ENCODE measurements at regions not wholly inside any gene's neighbourhood (a gene's known extent, or its start where the extent isn't known, plus 50 kb on each side); places are given as distances from the start of the nearest gene placed in this dataset.

GRCh38 chr6:40891131-40891530 is 147.9 kb downstream of the UNC5CL start:
- ChIA-PET CTCF (ENCODE audit: low intra/inter-chr PET ratio, low total read pairs) (no interaction called here), POLR2A (no interaction called here)
- H3K4me3 ChIP-seq (replicated peaks in 1 of 3; ENCODE audit: insufficient read depth in 1 of 3, low read depth in 2 of 3, low read length in 3 of 3), result no peak overlapping the region
- no TSS peak for BruUV-seq (replicated peaks)
- no peak overlapping the region for H2AFZ ChIP-seq (ENCODE audit: low read length)
- TF ChIP-seq ZFP36L2 (CRISPR knock-in tag; IDR thresholded peaks at IDR 0.05) (no peak), RXRA (CRISPR knock-in tag; IDR thresholded peaks at IDR 0.05) (no peak), ZNF614 (CRISPR knock-in tag; IDR thresholded peaks at IDR 0.05; ENCODE audit: borderline replicate concordance) (no peak), FOXK2 (IDR thresholded peaks at IDR 0.05) (no peak), SKI (IDR thresholded peaks at IDR 0.05; ENCODE audit: partially characterized antibody) (no peak), SOX6 (IDR thresholded peaks at IDR 0.05) (no peak), SOX6 (CRISPR knock-in tag; IDR thresholded peaks at IDR 0.05) (no peak), TOPORS (CRISPR knock-in tag; IDR thresholded peaks at IDR 0.05) (no peak), PHF5A (CRISPR knock-in tag; IDR thresholded peaks at IDR 0.05; ENCODE audit: low read depth, unreplicated experiment) (no peak), GATAD1 (CRISPR knock-in tag; IDR thresholded peaks at IDR 0.05) (no peak), RFX3 (CRISPR knock-in tag; IDR thresholded peaks at IDR 0.05) (no peak), MAZ (IDR thresholded peaks at IDR 0.05; ENCODE audit: borderline replicate concordance, low read depth, low read length) (no peak), MAZ (CRISPR knock-in tag; IDR thresholded peaks at IDR 0.05; ENCODE audit: low read depth) (no peak), MXI1 (IDR thresholded peaks at IDR 0.05; ENCODE audit: borderline replicate concordance, low read depth, low read length) (no peak), SALL2 (CRISPR knock-in tag; IDR thresholded peaks at IDR 0.05) (no peak), ZNF850 (CRISPR knock-in tag; conservative IDR thresholded peaks at IDR 0.05) (no peak), PHF21A (CRISPR knock-in tag; IDR thresholded peaks at IDR 0.05) (no peak), KMT2B (CRISPR knock-in tag; IDR thresholded peaks at IDR 0.05) (no peak), IRF9 (CRISPR knock-in tag; IDR thresholded peaks at IDR 0.05; ENCODE audit: borderline replicate concordance) (no peak), JUNB (CRISPR knock-in tag; IDR thresholded peaks at IDR 0.05; ENCODE audit: borderline replicate concordance) (no peak), NONO (IDR thresholded peaks at IDR 0.05) (no peak), NONO (CRISPR knock-in tag; conservative IDR thresholded peaks at IDR 0.05) (no peak)
- DNase-seq (ENCODE audit: low spot score) (no peak), FAIRE-seq (no peak), ATAC-seq (no peak)
- in situ Hi-C loops (cut with HindIII; ENCODE audit: extremely low pct_ligation_motif_present, low pct_unique_long_range_greater_than_20kb), result no loop called here
- H3K36me3 ChIP-seq (replicated peaks in 1 of 2; ENCODE audit: control insufficient read depth in 1 of 2, insufficient read depth in 2 of 2, low read length in 2 of 2), result no peaks in the 10 kb centered on the region
- no peak overlapping the region for H3K9ac ChIP-seq (ENCODE audit: insufficient read depth, low read depth, low read length)
- H3K4me2 ChIP-seq (ENCODE audit: low read depth, low read length), result no peak overlapping the region
- intact Hi-C loops (cut with micrococcal nuclease; ENCODE audit: unreplicated experiment), result no loop called here
- peaks cover 2 to 13% of the 10 kb centered on the region in 2 experiments; a peak in 2 of 5 replicates for H3K27me3 ChIP-seq (ENCODE audit: control insufficient read depth in 1 of 2, insufficient read depth in 2 of 2, low read length in 2 of 2)
- no peaks in the 10 kb centered on the region for H4K20me1 ChIP-seq (ENCODE audit: insufficient read depth, low read length)
- 89% methylated on average over 1 of the region's 2 CpGs for WGBS (ENCODE audit: low lambda C conversion rate)
- H3K79me2 ChIP-seq (ENCODE audit: insufficient read depth, low read length), result no peaks in the 10 kb centered on the region
- H3K27ac ChIP-seq (ENCODE audit: extremely low read length, insufficient read depth, low read length), result no peak overlapping the region
- H3K4me1 ChIP-seq (ENCODE audit: insufficient read depth, low read length), result peaks cover 79% of the 10 kb centered on the region
- H3K9me3 ChIP-seq (ENCODE audit: low read length), result no peaks in the 10 kb centered on the region
